H4 (cell line): ENCODE measurements at regions not wholly inside any gene's neighbourhood (a gene's known extent, or its start where the extent isn't known, plus 50 kb on each side); places are given as distances from the start of the nearest gene placed in this dataset.
A peak's percentile ranks its signal among the peaks of the same experiment; 100 is the strongest.

Experiments
- DNase-seq: peaks from one replicate; pipeline ENCODE4 v3.0.0-alpha.2; 2015; ENCODE audit warnings: low spot score

GRCh38 chr10:128221807-128222206 is 95.6 kb upstream of the MKI67 start:
- no peak for DNase-seq

DNA sequence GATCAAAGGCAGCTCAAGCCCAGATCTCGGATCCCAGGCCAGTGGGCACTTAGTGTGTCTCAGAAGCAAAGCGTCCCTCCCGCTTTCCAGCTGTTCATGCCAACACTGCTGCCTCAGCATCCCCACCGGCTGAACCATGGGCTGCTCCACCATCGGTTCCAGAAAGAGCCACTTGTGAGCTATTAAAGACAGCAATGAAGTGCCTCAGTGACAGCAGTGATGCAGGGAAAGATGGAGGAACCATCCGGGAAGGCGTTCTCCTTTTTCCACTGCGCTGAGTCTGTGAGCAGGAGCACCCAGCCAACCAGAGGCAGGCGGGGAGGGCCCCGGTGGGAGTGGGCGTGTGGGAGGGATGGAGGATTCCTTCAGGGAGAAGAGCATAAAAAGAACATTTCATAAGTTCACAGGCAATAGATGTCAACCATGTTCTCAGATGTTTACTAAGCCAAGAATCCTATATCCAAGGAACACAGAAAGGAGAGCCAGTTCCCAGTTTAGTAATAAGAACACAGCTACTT is 96.2 kb upstream of the MKI67 start:
- DNase-seq: no peak

- no peak for DNase-seq
Measured at GRCh38 chr10:128230401-128230800, 104.2 kb upstream of the MKI67 start.

GRCh38 chr10:128233422-128233821 is 107.2 kb upstream of the MKI67 start:
- DNase-seq: no peak

DNA sequence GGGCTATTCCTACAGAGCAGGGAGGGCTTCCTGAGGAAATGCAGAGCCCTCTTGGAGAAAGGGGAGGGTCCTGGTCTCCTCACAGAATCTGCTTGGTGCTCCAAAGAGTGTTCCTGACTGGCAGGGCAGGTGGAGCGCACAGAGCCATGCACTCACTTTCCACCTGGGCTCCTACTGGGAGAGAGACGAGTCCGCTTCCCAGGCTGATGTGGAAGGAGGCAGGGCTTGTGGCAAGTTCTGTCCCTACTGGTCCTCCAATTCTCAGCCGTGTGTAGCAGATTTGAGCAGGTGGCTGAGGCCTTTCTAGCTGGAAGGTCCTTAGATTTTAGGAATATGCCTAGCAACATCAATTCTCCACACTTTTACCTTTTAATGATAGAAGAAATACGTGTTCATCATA is 111.5 kb upstream of the MKI67 start:
- DNase-seq: no peak

DNA sequence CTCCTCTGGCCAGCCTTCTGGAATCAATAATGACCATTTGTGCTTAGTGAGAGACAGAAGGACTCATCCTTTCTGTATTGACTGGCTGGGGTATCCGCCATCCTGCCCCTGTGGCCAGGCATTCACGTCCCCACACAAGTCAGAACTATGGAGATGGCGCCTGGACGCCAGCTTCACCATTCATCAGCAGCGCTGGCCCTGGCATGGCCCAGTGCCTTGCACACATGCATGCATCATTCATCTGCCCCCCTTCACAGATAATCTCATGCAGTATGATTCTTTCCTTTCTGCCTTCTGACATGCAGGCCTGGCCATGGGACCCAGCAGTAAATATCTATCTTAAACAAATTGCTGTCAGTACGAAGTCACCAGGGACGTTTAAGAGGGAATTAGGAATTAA is 114.8 kb upstream of the MKI67 start:
- no peak for DNase-seq

DNA sequence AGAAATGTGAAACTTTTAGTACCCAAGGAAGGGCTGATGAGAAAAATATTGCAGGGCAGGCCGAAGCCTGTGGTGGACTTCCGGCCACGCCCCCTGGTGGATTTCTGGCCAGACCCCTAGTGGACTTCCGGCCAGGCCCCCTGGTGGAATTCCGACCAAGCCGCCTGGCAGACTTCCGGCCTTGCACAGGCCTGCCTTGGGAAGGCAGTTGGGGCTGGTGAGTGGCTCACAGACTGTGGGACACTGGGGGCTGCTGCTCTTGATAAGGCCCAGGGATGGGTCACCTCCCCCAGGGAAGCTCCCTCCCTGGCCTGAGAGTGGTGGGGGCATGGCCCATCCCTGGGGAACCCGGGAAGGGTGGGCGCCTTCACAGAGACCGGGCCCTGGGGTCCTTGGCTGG is 116.4 kb upstream of the MKI67 start:
- DNase-seq: no peak

DNA sequence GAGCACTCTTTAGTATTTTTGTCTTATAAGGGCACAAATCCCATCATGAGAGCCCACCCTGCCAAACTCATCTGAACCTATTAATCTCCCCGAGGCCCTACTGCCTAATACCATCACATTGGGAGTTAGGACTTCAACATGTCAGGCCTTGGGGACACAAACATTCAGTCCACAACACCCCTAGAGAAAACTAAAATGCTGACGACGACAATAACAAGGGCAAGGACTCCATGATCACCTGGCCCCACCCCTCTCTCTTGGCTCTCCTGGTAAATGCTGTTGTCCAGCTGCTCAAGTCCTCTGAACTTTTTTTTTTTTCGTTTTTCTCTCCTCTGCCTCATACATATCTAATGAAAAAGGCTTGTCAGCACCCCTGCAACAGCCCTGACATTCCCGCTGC is 118.8 kb upstream of the MKI67 start:
- DNase-seq: no peak

- no peak for DNase-seq
Measured at GRCh38 chr10:128247576-128247975, 121.4 kb upstream of the MKI67 start.

DNA sequence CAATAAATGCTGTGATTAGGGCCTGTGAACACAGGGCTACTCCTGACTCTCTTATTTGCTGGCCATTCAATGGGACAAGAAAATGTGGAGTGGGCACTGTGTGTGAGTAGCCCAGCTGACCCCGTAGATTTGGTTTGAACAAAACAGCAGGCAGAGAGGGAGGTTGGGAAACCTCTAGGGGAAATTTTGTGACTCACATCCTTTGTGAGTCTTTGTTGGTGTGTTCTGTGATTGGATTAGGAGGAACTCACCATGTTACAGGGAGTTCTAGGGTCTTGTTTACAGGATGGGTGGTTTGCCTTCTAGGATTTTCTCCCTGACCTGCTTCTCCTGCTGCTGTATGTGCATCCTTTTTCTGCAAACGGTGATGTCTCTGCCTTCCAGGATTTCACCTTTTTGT is 128.3 kb upstream of the MKI67 start:
- DNase-seq: peak; percentile 34

- DNase-seq: no peak
Measured at GRCh38 chr10:128257428-128257827, 131.2 kb upstream of the MKI67 start.

GRCh38 chr10:128258421-128258976 is 132.3 kb upstream of the MKI67 start:
- DNase-seq: no peak

GRCh38 chr10:128263891-128264688 is 137.9 kb upstream of the MKI67 start:
- peak; percentile 29 for DNase-seq

DNA sequence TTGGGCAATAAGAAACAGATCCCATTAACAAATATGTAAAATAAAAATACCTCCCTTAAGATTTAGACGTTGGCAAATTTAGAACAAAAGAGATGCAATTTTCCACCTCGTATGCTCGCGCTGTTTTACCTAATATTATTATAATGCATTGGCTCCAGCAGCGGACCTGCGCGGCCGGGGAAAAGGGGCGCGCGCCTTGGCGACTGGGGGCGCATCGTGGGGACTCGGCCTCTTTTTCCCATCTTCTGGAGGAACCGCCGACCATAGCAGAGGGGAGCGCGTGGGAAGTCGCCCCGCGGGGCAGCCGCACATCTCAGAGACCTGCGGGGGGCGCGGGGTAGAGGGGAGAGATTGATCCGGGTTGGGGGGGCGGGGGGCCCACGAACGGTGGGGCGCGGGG is 139.4 kb upstream of the MKI67 start:
- no peak for DNase-seq

- no peak for DNase-seq
Measured at GRCh38 chr10:128267581-128267980, 141.4 kb upstream of the MKI67 start.

DNA sequence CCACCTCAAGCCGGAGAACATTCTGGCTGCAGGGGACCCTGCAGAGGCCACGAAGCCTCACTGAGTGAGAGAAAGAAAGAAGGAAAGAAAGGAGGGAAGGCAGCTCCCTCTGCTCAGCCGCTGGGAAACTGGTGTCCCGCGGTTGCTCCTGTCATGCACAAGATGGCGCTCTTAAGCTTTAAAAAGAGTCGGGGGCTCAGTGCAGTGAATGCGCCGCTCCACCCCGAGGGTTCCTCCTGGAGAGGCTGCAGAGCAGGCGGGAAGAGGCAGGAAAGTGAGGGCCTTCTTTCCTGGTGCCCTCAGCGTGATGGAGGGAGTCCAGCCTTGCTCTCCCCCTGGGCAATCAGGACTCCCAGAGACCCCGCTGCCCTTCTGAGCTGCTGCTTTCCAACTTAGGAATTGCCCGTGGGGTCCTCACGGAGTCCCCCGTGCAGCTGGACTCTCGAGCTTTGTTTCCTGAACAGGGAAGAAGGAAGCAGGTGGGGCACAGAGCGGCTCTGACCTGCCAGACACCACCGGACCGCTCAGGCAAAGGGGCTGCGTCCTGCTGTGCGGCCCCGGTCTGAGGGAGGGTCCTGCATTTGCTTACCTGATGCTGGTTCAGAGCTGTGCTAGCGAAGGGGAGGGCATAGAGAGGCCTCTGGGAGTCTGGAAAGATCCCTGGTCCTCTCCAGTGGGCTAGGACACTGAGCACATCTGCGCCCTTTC is 141.9 kb upstream of the MKI67 start:
- DNase-seq: peak; percentile 60

GRCh38 chr10:128274938-128275337 is 148.7 kb upstream of the MKI67 start:
- peak; percentile 73 for DNase-seq

DNA sequence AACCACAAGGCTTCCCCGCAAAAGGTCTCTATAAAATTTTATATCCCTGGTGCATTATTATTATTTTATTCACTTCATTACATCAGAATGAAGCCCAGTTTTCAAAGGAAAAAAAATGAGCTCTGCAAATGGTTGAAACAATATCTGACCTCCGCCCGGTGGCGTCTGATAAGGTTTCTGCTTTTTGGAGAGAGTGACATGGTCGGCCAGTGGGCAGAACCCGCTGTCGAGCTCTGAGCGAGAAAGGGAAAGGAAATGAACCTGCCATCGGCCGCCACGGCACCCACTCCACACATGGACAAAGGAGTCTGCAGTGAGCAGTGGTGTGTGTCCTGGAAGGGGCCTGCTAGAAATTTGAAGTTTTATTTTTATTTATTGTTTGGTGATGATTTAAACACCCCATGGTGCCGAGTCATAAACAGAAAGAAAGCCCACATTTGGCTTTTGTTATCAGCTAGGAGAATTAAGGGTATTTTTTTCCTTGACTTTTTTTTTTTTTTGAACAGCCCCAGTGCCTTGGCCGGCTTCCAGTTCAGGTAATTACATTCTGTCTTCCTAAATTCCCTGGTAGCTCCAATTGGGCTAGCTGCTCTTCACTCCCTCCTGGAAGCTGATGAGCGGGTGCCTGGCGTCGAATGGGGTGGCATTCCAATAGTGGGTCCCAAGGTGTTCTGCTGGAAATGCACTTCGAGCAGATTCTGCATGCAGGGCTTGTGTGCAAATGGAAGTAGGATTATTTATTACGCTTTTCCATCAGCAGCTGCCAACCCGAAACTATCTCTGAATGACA is 149.4 kb upstream of the MKI67 start:
- no peak for DNase-seq

GRCh38 chr10:128277267-128277840 is 151.1 kb upstream of the MKI67 start:
- DNase-seq: peak; percentile 19

DNA sequence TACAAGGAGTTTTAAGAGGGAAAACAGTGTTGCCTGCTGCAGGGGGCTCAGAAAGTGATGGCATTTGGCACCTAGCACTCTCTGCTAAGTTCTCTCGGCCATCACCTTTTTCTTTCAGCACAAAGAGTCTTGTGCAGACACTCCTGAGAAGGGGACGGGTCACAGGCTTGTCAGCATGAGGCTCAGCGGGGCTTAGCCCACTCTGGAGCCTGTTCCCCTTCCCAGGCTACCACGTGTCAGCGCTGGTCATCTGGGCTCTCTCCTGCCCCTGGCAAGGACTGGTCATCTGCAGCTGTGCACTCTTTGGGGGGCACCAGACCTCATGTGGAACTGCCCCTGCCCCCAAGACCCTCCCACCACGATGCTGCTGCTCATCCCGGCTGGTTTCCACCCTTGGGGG is 152.1 kb upstream of the MKI67 start:
- DNase-seq: no peak

DNA sequence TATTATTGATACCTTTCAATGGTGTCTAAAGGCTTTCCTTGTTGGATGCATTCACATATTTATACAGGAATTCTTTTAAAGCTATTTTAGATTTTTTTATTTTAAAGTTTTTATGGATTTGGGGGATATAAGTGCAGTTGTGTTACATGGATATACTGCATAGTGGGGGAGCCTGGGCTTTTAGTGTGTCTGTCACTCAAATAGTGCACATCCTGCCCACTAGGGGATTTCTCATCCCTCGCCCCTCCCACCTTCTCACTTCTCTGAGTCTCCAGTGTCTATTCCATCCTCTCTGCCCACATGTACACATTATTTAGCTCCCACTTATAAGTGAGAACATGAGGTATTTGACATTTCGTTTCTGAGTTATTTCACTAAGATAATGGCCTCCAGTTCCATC is 154.0 kb upstream of the MKI67 start:
- DNase-seq: no peak

GRCh38 chr10:128281343-128281742 is 155.1 kb upstream of the MKI67 start:
- DNase-seq: no peak
